ENCODE measurements at regions not wholly inside any gene's neighbourhood (a gene's known extent, or its start where the extent isn't known, plus 50 kb on each side); places are given as distances from the start of the nearest gene placed in this dataset.

DNA sequence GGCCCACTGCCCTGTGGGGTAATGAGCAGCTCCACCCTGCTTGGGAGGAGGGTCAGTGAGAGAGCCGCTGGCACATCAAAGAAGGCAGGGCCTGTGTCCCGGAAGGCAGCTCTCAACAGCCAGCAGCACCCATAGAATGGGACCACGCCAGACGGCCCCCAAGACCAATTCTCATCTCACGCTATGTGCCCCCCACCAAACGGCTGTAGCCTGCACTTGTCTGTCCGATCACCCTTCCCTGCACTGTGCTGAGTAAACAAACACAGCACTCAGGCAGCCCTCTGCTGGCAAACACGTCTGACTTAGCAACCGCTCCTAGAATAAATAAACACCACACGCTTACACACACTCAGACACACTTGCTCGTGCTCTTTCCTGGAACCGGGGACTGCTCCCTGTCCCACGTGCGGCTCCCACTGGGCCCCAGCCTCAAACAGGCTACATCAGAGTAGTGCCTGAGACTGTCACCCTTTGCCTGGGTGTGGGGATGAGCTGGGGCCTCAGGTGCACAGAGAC, 53.2 kb upstream of the CDON start:
- DNase-seq (ENCODE audit: low read depth in 1 of 2, low spot score in 2 of 2): peak; percentile 47 to 59
- H3K36me3 ChIP-seq: no peaks in the 10 kb centered on the region
- no peaks in the 10 kb centered on the region for H3K9me3 ChIP-seq (replicated peaks)
- peaks cover 12% of the 10 kb centered on the region for H3K4me1 ChIP-seq (replicated peaks)
- no peaks in the 10 kb centered on the region for H3K27me3 ChIP-seq (replicated peaks)
- no peak overlapping the region for H3K27ac ChIP-seq
- no peak overlapping the region for H3K4me3 ChIP-seq

GRCh38 chr11:126115127-126115495, 52.4 kb upstream of the CDON start:
- H3K36me3 ChIP-seq: no peaks in the 10 kb centered on the region
- H3K4me1 ChIP-seq (replicated peaks): peaks cover 12% of the 10 kb centered on the region
- H3K27ac ChIP-seq: no peak overlapping the region
- DNase-seq (ENCODE audit: low read depth in 1 of 2, low spot score in 2 of 2): peak; percentile 6 to 42
- no peak overlapping the region for H3K4me3 ChIP-seq
- H3K9me3 ChIP-seq (replicated peaks): no peaks in the 10 kb centered on the region
- no peaks in the 10 kb centered on the region for H3K27me3 ChIP-seq (replicated peaks)

DNA sequence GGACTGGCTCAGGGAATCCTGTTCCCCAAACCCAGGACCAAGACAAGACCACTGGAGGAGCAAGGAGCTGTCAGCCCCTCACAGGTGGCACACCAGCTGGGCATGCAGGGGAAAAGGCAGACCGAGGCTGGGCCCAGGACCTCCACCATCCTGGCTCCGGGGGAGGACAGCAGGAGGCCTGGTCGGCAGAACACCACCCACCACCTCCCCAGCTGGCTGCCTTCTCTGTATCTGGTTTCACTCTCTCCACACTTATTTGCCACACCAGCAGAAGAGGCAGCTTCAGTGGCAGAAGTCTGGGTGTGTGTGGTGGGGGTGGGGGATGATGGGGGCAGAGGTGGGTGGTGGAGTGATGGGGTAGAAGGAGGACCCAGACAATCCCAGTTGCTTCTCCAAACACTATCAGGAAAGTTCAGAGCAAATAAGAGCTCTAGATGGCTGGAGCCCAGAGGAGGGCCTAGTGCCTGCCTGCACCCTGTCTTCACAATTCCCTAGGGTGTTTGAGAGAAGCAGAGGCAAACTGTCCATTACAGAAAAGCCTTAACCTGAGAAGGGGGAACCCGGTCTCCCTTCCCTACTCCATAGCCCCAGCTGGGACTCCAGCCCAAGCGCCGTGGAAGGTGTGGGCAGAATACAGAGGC, 51.9 kb upstream of the CDON start:
- Histone ChIP-seq H3K9me3 (replicated peaks) (no peaks in the 10 kb centered on the region), H3K4me1 (replicated peaks) (peaks cover 12% of the 10 kb centered on the region), H3K4me3 (no peak overlapping the region), H3K36me3 (no peaks in the 10 kb centered on the region), H3K27me3 (replicated peaks) (no peaks in the 10 kb centered on the region), H3K27ac (no peak overlapping the region)
- DNase-seq (ENCODE audit: low read depth in 1 of 2, low spot score in 2 of 2): no peak

DNA sequence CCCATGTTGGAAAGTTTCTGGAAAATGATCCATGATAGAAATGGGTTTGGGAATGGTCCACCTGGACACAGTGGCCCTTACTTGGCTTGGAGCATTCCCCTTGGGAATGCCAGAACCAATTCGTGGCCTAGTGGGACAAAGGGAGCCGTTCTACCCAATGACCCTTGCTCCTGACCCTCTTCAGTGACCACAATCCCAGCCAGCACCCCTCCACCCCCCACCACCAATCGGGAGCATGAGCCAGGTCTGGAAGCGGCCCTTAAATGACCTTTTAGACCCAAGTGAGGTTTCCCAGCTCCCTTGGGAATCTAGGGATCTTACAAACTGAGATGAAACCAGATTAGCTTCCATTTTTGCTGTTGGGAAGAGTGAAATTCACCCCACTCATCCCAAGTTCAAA, 51.3 kb upstream of the CDON start:
- Histone ChIP-seq H3K27ac (no peak overlapping the region), H3K27me3 (replicated peaks) (no peaks in the 10 kb centered on the region), H3K36me3 (no peaks in the 10 kb centered on the region), H3K4me3 (no peak overlapping the region), H3K9me3 (replicated peaks) (no peaks in the 10 kb centered on the region), H3K4me1 (replicated peaks) (peaks cover 12% of the 10 kb centered on the region)
- DNase-seq (ENCODE audit: low read depth in 1 of 2, low spot score in 2 of 2): no peak

DNA sequence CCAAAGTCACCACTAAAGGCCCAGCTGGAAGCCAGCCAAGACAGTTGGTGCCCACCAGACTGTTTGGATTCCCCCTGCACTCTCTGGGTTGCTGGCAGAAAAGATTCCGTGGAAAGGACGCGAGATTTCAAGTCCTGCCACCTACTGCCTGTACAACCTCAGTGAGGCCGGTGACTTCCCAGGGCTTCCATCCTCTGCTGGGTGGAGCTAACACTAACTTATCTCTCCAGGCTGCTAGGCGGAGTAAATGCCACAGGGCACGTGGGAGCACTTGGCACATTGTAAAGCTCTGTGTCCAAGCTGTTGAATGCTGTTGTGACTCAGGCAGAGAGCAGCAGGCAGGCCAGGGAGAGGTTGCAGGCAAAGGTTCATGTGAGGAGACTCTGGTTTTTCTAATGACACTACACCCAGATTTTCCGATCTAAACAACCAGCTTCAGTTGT, 50.9 kb upstream of the CDON start:
- Histone ChIP-seq H3K27ac (no peak overlapping the region), H3K36me3 (no peaks in the 10 kb centered on the region), H3K4me1 (replicated peaks) (peaks cover 12% of the 10 kb centered on the region), H3K4me3 (no peak overlapping the region), H3K27me3 (replicated peaks) (no peaks in the 10 kb centered on the region), H3K9me3 (replicated peaks) (no peaks in the 10 kb centered on the region)
- no peak for DNase-seq (ENCODE audit: low read depth in 1 of 2, low spot score in 2 of 2)

GRCh38 chr11:126113012-126113411, 50.3 kb upstream of the CDON start:
- Histone ChIP-seq H3K4me1 (replicated peaks) (peaks cover 12% of the 10 kb centered on the region), H3K27ac (no peak overlapping the region), H3K4me3 (no peak overlapping the region), H3K27me3 (replicated peaks) (no peaks in the 10 kb centered on the region), H3K9me3 (replicated peaks) (no peaks in the 10 kb centered on the region), H3K36me3 (no peaks in the 10 kb centered on the region)
- DNase-seq (ENCODE audit: low read depth in 1 of 2, low spot score in 2 of 2): no peak

- H3K36me3 ChIP-seq: no peaks in the 10 kb centered on the region
- no peaks in the 10 kb centered on the region for H3K27me3 ChIP-seq (replicated peaks)
- H3K9me3 ChIP-seq (replicated peaks): no peaks in the 10 kb centered on the region
- H3K4me1 ChIP-seq (replicated peaks): peaks cover 12% of the 10 kb centered on the region
- DNase-seq (ENCODE audit: low read depth in 1 of 2, low spot score in 2 of 2): no peak
- H3K4me3 ChIP-seq: no peak overlapping the region
- no peak overlapping the region for H3K27ac ChIP-seq
Measured at GRCh38 chr11:126112547-126112946, 49.9 kb upstream of the CDON start.

Data from SJSA1 (cell line).